NOMO-1 treated with DMSO at 0.1 percent for 48 hours (cell line): ENCODE measurements at regions not wholly inside any gene's neighbourhood (a gene's known extent, or its start where the extent isn't known, plus 50 kb on each side); places are given as distances from the start of the nearest gene placed in this dataset.

Experiments used
- DNase-seq: peaks from one replicate; lab custom pipeline; 2025; ENCODE audit not compliant: unreplicated experiment; lab: John Stamatoyannopoulos, UW

DNA sequence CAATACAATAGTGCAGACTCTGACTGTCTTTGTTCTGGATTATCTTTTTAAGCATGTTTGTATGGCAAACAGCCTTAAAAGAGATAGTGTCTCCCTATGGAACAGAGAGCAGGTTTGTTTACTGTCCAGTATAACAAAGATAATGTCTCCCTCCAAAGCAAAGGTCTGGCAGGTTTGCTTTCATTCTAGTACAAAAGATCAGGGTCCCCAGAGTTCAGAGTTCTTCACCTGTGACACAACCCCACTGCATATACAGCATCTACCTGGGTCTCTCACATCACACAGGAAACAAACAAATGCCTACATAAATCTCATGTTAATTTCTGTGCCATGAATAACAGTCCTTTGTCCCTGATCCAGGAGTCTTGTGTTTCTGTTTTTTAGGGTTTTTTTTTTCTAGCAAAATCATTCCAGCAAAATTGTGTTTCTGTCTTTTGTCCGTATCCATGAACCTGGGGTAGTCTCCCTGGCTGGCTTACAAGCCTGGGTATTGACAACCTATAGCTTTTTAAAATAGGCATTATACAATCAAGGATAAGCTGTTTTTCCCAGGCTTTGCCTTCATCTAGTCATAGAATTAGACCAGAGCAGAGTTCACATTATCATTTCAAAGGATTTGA, 89.4 kb upstream of the PTBP2 start:
- no peak for DNase-seq

DNA sequence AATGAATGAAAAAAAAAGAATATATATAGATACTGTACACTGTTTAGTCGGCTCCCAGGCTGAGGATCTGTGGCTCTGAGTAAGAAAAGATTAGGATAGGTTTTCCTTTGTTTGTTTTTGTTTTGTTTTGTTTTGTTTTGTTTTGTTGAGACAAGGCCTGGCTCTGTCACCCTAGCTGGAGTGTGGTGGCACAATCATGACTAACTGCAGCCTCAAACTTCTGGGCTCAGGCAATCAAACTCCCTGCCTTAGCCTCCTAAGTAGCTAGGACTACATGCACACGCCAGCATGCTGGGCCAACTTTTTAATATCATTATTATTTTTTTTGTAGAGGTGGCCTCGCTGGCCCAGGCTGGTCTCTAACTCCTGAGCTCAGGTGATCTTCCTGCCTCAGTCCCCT, 87.9 kb upstream of the PTBP2 start:
- DNase-seq, result no peak

DNA sequence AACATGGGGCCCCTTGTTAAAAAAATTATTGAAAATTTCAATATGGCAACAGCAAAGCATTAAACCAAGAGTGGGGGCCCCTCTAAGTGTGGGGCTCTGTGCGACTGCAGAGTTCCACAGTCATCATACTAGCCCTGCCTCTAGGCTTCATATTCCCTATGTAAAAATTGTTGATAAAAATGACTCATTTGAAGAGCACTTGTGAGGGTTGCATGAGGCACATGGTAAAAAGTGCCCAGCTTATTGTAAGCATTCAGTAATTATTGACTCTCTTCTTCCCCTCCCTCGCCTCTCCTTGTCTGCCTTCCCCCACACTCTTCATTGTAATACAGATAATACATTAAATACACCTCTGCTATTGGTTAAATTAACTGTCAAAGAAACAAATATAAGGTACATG, 86.7 kb upstream of the PTBP2 start:
- no peak for DNase-seq

DNA sequence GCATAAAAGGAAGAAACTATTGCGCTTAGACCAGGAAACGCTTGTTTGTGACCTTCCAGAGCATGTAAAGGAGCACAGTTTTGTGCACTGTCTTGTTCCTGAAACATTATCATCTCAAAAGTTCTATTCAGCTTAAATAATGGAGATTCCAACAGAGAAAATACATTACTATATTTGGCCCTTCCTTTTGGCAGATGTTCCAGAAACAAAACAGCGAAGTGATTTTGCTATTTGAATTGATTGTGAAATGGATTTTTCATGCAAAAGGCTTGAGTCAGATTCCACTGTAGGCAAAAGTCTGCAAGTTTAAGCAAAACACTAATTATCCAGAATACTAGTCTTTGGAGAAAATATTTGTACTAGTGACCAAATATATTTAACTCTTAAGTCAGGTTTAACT, 80.3 kb upstream of the PTBP2 start:
- DNase-seq, result no peak

DNA sequence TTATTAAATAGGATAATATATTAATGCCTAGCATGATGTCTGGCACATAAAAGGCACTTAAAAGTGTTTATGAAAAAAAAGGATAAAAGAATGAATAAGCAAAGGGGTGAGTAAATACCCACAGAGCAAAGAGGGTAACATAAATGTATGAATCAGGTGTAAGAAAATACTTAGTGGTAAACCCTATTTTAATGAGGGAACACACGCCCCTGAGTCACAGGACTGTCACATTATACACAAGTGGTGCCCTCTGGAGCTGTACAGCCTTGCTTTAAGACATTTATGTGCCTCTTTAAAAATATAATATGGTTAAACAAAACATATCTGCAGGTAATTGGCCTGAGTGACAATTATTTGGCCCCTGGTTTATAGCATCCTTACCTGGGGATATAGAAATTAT, 78.1 kb upstream of the PTBP2 start:
- DNase-seq, result no peak

DNA sequence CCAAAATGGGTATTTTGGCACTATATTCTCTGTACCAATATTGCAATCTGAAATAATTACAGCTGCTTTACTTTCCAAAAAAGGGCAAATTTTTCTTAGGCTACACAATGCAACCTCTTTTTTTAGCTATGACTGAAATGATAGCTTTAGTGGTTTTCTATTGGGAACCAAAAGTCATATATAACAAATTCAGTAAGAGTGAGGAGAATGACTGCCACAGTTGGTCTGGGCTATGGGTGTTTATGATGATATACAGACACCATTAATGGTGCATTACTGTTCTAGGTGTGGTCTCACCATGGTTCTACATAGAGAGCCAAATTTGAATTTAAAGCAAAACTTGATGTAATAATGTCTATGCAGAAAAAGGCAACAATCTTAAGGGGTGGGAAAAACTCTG, 72.3 kb upstream of the PTBP2 start:
- DNase-seq, result no peak

DNA sequence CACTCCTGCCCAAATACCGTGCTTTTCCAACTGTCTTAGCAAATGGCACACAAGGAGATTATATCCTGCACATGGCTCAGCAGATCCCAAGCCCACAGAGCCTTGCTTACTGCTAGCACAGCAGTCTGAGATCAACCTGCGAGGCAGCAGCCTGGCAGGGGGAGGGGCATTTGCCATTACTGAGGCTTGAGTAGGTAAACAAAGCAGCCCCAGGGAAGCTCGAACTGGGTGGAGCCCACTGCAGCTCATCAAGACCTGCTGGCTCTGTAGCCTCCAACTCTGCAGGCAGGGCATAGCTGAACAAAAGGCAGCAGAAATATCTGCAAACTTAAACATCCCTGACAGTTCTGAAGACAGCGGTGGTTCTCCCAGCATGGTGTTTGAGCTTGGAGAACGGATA, 70.1 kb upstream of the PTBP2 start:
- no peak for DNase-seq

DNA sequence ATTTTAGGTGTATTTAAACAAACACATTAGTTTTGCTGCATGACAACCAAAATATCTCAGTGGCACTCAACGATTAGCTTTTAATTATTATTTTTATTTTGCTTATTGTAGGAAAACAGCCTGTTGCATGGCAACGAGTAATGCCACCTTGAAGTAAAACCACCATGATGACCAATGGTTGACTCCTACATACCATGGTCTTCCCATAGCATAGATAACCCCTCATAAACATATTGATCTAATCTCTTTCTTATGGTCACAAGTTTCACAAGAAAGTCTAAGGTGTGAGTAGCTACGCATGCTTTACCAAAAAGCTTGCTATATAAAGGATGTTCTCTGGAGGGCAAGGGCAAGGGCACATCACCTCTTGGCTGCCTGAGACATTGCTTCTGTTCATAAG, 61.5 kb upstream of the PTBP2 start:
- DNase-seq, result no peak

DNA sequence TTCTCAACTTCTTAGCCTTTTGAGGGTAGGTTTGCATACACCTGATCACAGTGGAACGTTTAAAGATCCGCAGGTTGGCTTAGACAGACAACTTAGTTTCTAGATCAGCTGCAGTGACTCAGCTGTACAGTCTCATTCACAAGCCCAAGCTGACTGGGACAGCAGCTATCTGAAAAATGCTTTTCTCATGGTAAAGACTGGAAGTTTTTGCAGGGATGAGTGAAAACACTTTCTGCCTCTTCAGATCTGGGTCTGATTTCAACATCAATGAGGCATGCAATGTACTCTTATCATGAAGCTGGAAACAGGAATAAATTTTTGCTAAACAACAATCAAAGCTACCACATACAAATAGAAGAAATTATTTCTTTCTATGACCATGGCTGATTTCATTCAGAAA, 61.1 kb upstream of the PTBP2 start:
- no peak for DNase-seq
